H1 (cell line): ENCODE measurements at regions not wholly inside any gene's neighbourhood (a gene's known extent, or its start where the extent isn't known, plus 50 kb on each side); places are given as distances from the start of the nearest gene placed in this dataset.

Source experiments
- CTCF ChIA-PET: fragments of 300-600 bp; sonication (Branson Sonifier 250); formaldehyde crosslinking; loops from one replicate; lab custom pipeline; 2021; ENCODE audit not compliant: partially characterized antibody; lab: Charles Lee
- POLR2A ChIA-PET: fragments of 300-600 bp; sonication (Branson Sonifier 250); formaldehyde crosslinking; loops from one replicate; lab custom pipeline; 2021; ENCODE audit warnings: inconsistent platforms; ENCODE audit not compliant: partially characterized antibody; lab: Charles Lee
- DNase-seq, 2 experiments: peaks; one replicate each; pipeline versions ENCODE4 v3.0.0 to v3.0.0-alpha.2; 2010 to 2022; ENCODE audit warnings: low spot score in 2 of 2, low read depth in 1 of 2, mixed read lengths in 1 of 2
- FAIRE-seq: peaks from 2 replicates; lab custom pipeline; 2011; peaks lifted over from hg19 to GRCh38; lab: Jason Lieb, UNC
- H2AFZ ChIP-seq: 2 replicates; pipeline ENCODE4 v1.8.1; 2012; ENCODE audit warnings: low read length, inconsistent platforms
- H2AK5ac ChIP-seq: 2 replicates; pipeline ENCODE4 v1.6.1; 2013; ENCODE audit warnings: low read depth, low read length
- H2BK120ac ChIP-seq: replicated peaks from 2 replicates; pipeline ENCODE3; 2013; ENCODE audit warnings: low read depth, low read length, inconsistent platforms
- H2BK12ac ChIP-seq: 2 replicates; pipeline ENCODE4 v1.6.1; 2013; ENCODE audit warnings: low read depth, low read length
- H2BK15ac ChIP-seq: 2 replicates; pipeline ENCODE4 v1.6.1; 2013; ENCODE audit warnings: low read length
- H2BK20ac ChIP-seq: 2 replicates; pipeline ENCODE4 v1.6.1; 2013; ENCODE audit warnings: low read length
- H2BK5ac ChIP-seq: 2 replicates; pipeline ENCODE4 v1.6.1; 2013; ENCODE audit warnings: low read depth, low read length
- H3K14ac ChIP-seq: 2 replicates; pipeline ENCODE4 v1.6.1; 2013; ENCODE audit warnings: inconsistent platforms; ENCODE audit not compliant: insufficient read length
- H3K18ac ChIP-seq: 2 replicates; pipeline ENCODE4 v1.6.1; 2013; ENCODE audit warnings: low read length; ENCODE audit errors: extremely low read depth
- H3K23ac ChIP-seq: 2 replicates; pipeline ENCODE4 v1.6.1; 2013; ENCODE audit warnings: inconsistent platforms; ENCODE audit not compliant: insufficient read length
- H3K23me2 ChIP-seq: 2 replicates; pipeline ENCODE4 v1.6.1; 2013; ENCODE audit warnings: low read depth, low read length
- H3K27ac ChIP-seq: 2 replicates; pipeline ENCODE4 v1.6.1; 2011; ENCODE audit warnings: low read depth, low read length, inconsistent platforms
- H3K27me3 ChIP-seq, 4 experiments: replicated peaks in 1 of 4; 1 replicate in 1 of 4; 2 replicates in 3 of 4; pipeline versions ENCODE4 v1.6.1 to v1.8.1; 2011 to 2013; ENCODE audit warnings: low read length in 3 of 4, mild to moderate bottlenecking in 3 of 4, inconsistent platforms in 2 of 4, mixed read lengths in 2 of 4, moderate library complexity in 1 of 4; ENCODE audit not compliant: control insufficient read depth in 3 of 4, insufficient read depth in 3 of 4; ENCODE audit errors: extremely low read depth in 1 of 4
- H3K36me3 ChIP-seq, 4 experiments: 2 replicates each; pipeline versions ENCODE4 v1.6.1 to v1.8.1; 2011 to 2013; ENCODE audit warnings: mild to moderate bottlenecking in 4 of 4, low read length in 3 of 4, moderate library complexity in 2 of 4, control low read depth in 1 of 4, inconsistent platforms in 1 of 4; ENCODE audit not compliant: insufficient read depth in 4 of 4, control insufficient read depth in 2 of 4
- H3K4ac ChIP-seq: replicated peaks from 2 replicates; pipeline ENCODE3; 2013; ENCODE audit warnings: low read length, low read depth, mixed read lengths, inconsistent platforms; ENCODE audit not compliant: insufficient read length
- H3K4me1 ChIP-seq, 4 experiments: replicated peaks in 1 of 4; 1 replicate in 1 of 4; 2 replicates in 3 of 4; pipeline versions ENCODE4 v1.6.1 to v1.8.1; 2011 to 2013; ENCODE audit warnings: low read length in 3 of 4, inconsistent platforms in 2 of 4, mixed read lengths in 1 of 4; ENCODE audit not compliant: insufficient read depth in 4 of 4, control insufficient read depth in 3 of 4
- H3K4me2 ChIP-seq, 2 experiments: 2 replicates each; pipeline versions ENCODE4 v1.6.1 to v1.8.1; 2011 to 2013; ENCODE audit warnings: low read depth in 2 of 2, low read length in 2 of 2, control low read depth in 1 of 2, inconsistent platforms in 1 of 2, mild to moderate bottlenecking in 1 of 2; ENCODE audit not compliant: insufficient read depth in 1 of 2
- H3K4me3 ChIP-seq, 4 experiments: fragments of 200-600, 300-600 bp in 1 of 4; sonication (generic), shearing (Covaris generic), sonication (Bioruptor Twin) in 1 of 4; 2 replicates each; pipeline versions ENCODE4 v1.5.1 to v1.8.1; 2011 to 2016; ENCODE audit warnings: low read length in 4 of 4, low read depth in 3 of 4, control low read depth in 2 of 4, inconsistent platforms in 2 of 4, mild to moderate bottlenecking in 2 of 4, mixed read lengths in 1 of 4, moderate library complexity in 1 of 4; ENCODE audit not compliant: insufficient read depth in 2 of 4; ENCODE audit errors: extremely low read depth in 1 of 4
- H3K56ac ChIP-seq: replicated peaks from 2 replicates; pipeline ENCODE3; 2013; ENCODE audit warnings: low read depth, mild to moderate bottlenecking, mixed read lengths, low read length, inconsistent platforms; ENCODE audit not compliant: insufficient read length
- H3K79me1 ChIP-seq: 2 replicates; pipeline ENCODE4 v1.6.1; 2013; ENCODE audit warnings: low read depth, low read length, control low read depth
- H3K79me2 ChIP-seq, 2 experiments: 2 replicates each; pipeline versions ENCODE4 v1.6.1 to v1.8.1; 2012 to 2013; ENCODE audit warnings: low read length in 2 of 2, mild to moderate bottlenecking in 2 of 2, inconsistent platforms in 1 of 2; ENCODE audit not compliant: insufficient read depth in 2 of 2, control insufficient read depth in 1 of 2
- H3K9ac ChIP-seq, 4 experiments: replicated peaks in 1 of 4; 1 replicate in 1 of 4; 2 replicates in 3 of 4; pipeline versions ENCODE4 v1.6.1 to v1.8.1; 2011 to 2013; ENCODE audit warnings: low read depth in 3 of 4, low read length in 3 of 4, control low read depth in 2 of 4, mild to moderate bottlenecking in 2 of 4, moderate library complexity in 2 of 4, inconsistent platforms in 1 of 4; ENCODE audit errors: extremely low read depth in 1 of 4
- H3K9me3 ChIP-seq, 2 experiments: 2 replicates each; pipeline versions ENCODE4 v1.6.1 to v1.8.1; 2012 to 2013; ENCODE audit warnings: mild to moderate bottlenecking in 2 of 2, moderate library complexity in 2 of 2, control low read depth in 1 of 2, inconsistent platforms in 1 of 2, low read depth in 1 of 2, low read length in 1 of 2, mixed read lengths in 1 of 2; ENCODE audit not compliant: insufficient read depth in 2 of 2
- H4K20me1 ChIP-seq, 2 experiments: replicated peaks in 1 of 2; 2 replicates each; pipeline versions ENCODE3 to v1.8.1; 2011 to 2013; ENCODE audit warnings: inconsistent platforms in 2 of 2, low read length in 2 of 2, mild to moderate bottlenecking in 1 of 2; ENCODE audit not compliant: insufficient read depth in 2 of 2, control insufficient read depth in 1 of 2
- H4K5ac ChIP-seq: 2 replicates; pipeline ENCODE4 v1.6.1; 2013; ENCODE audit warnings: low read length, low read depth, mixed read lengths, inconsistent platforms; ENCODE audit not compliant: insufficient read length
- H4K8ac ChIP-seq: 2 replicates; pipeline ENCODE4 v1.8.0; 2013; ENCODE audit warnings: mild to moderate bottlenecking, moderate library complexity, low read length, inconsistent platforms; ENCODE audit not compliant: insufficient read depth; ENCODE audit errors: extremely low read depth
- H4K91ac ChIP-seq: replicated peaks from 2 replicates; pipeline ENCODE3; 2013; ENCODE audit warnings: low read length, mixed read lengths, inconsistent platforms; ENCODE audit not compliant: insufficient read length
- ASH2L ChIP-seq: fragments of 200-600, 300-600 bp; sonication (generic); IDR thresholded peaks from one replicate; pipeline ENCODE4 v1.7.1; 2017; ENCODE audit warnings: low read length
- CEBPB ChIP-seq: IDR thresholded peaks from 2 replicates; pipeline ENCODE4 v1.6.1; 2012; ENCODE audit warnings: low read depth, low read length
- CTCF ChIP-seq, 3 experiments: IDR thresholded peaks; 1 replicate in 2 of 3; 2 replicates in 1 of 3; pipeline versions ENCODE4 v1.5.1 to v1.6.1; 2011; ENCODE audit warnings: low read length in 3 of 3, mild to moderate bottlenecking in 3 of 3, inconsistent platforms in 2 of 3, low read depth in 1 of 3, moderate library complexity in 1 of 3; ENCODE audit not compliant: insufficient read depth in 1 of 3; ENCODE audit errors: control extremely low read depth in 1 of 3
- E2F6 ChIP-seq: IDR thresholded peaks from 2 replicates; pipeline ENCODE4 v1.6.1; 2012; ENCODE audit warnings: inconsistent platforms
- HDAC6 ChIP-seq: IDR thresholded peaks from one replicate; pipeline ENCODE4 v1.7.1; 2012; ENCODE audit warnings: low read depth, mild to moderate bottlenecking, inconsistent platforms, low read length, moderate library complexity
- MAFK ChIP-seq: IDR thresholded peaks from 2 replicates; pipeline ENCODE4 v1.6.1; 2012; ENCODE audit warnings: low read depth, mild to moderate bottlenecking, improper control_type of control experiment, low read length
- SP4 ChIP-seq: IDR thresholded peaks from 2 replicates; pipeline ENCODE4 v1.6.1; 2012; ENCODE audit warnings: low read length, inconsistent platforms
- TBP ChIP-seq: IDR thresholded peaks from 2 replicates; pipeline ENCODE4 v1.6.1; 2011; ENCODE audit warnings: low read depth, low read length, improper control_type of control experiment
- YY1 ChIP-seq: IDR thresholded peaks from 2 replicates; pipeline ENCODE4 v1.6.1; 2011; ENCODE audit warnings: low read depth, mild to moderate bottlenecking, low read length
- WGBS, 2 experiments: shearing (Covaris generic) in 1 of 2; methylation state at CpG; one replicate each; pipeline versions ENCODE4 v1.1.6 to v1.1.7; 2013 to 2015; ENCODE audit warnings: low lambda C conversion rate in 2 of 2, mixed read lengths in 2 of 2, inconsistent platforms in 1 of 2, low coverage in 1 of 2, missing lambda C conversion rate in 1 of 2; ENCODE audit not compliant: insufficient replicate concordance in 2 of 2, insufficient coverage in 1 of 2, insufficient read length in 1 of 2; ENCODE audit errors: extremely low coverage in 1 of 2, missing lambda C conversion rate in 1 of 2; 5-methylcytosine and 5-hydroxymethylcytosine counted together

- no peaks in the 10 kb centered on the region for H4K20me1 ChIP-seq
- H3K4me1 ChIP-seq, result peaks cover 0 to 9% (median 3%) of the 10 kb centered on the region in 4 experiments; a peak in 4 of 7 replicates
- H4K5ac ChIP-seq, result no peak overlapping the region
- H3K9ac ChIP-seq, result no peak overlapping the region
- no peak overlapping the region for H4K91ac ChIP-seq
- H3K27me3 ChIP-seq, result no peaks in the 10 kb centered on the region
- H2AFZ ChIP-seq, result 0 out of 2 replicates have a peak overlapping the region, but pooled peaks have one; percentile 16
- H3K14ac ChIP-seq, result no peak overlapping the region
- no peaks in the 10 kb centered on the region for H3K36me3 ChIP-seq
- H3K56ac ChIP-seq, result no peak overlapping the region
- H2BK15ac ChIP-seq, result no peak overlapping the region
- no peak overlapping the region for H3K27ac ChIP-seq
- WGBS, 2 experiments, result 73% methylated on average over 5 of the region's 5 CpGs; no CpG with 5 or more reads in 1 of the 2 experiments
- H3K18ac ChIP-seq, result peak overlapping the region; percentile 17; the same call in 1 of the 2 replicates
- H2BK5ac ChIP-seq, result no peak overlapping the region
- no peak overlapping the region for H2BK120ac ChIP-seq
- CTCF ChIA-PET, result interaction anchor here (0.8 to 5.6 kb wide), 8 partner anchors 10 to 148 kb away, joined by 3 to 33 read pairs (median 5); no protein-coding TSS in a partner anchor
- no peak overlapping the region for H2BK20ac ChIP-seq
- H3K79me1 ChIP-seq, result no peaks in the 10 kb centered on the region
- POLR2A ChIA-PET, result interaction anchor here (0.7 to 0.8 kb wide), 2 partner anchors 18 to 26 kb away, joined by 3 read pairs; no protein-coding TSS in a partner anchor
- H4K8ac ChIP-seq, result no peak overlapping the region
- H3K4me2 ChIP-seq, result no peak overlapping the region
- no peaks in the 10 kb centered on the region for H3K79me2 ChIP-seq
- peaks cover 0 to 3% of the 10 kb centered on the region in 2 experiments; a peak in 1 of 4 replicates for H3K9me3 ChIP-seq
- no peak overlapping the region for H3K4me3 ChIP-seq
- H2AK5ac ChIP-seq, result no peak overlapping the region
- no peaks in the 10 kb centered on the region for H3K23me2 ChIP-seq
- no peak overlapping the region for H2BK12ac ChIP-seq
- no peak overlapping the region for H3K4ac ChIP-seq
- H3K23ac ChIP-seq, result no peak overlapping the region
- DNase-seq (no peak), FAIRE-seq (peak; percentile 88)
- TF ChIP-seq HDAC6 (no peak), CTCF (IDR thresholded peaks at IDR 0.05; ENCODE audit: control extremely low read depth in 1 of 3, insufficient read depth in 1 of 3, low read depth in 1 of 3, low read length in 3 of 3) (peak in 2 of 3 experiments; percentile 54 to 80; a peak in 3 of 4 replicates), E2F6 (no peak), YY1 (peak; percentile 50; the same call in 1 of the 2 replicates), CEBPB (peak; percentile 35; the same call in 1 of the 2 replicates), SP4 (no peak), ASH2L (no peak), MAFK (peak; percentile 88), TBP (0 out of 2 replicates have a peak, but pooled peaks have one; percentile 19)
These were observed 108.2 kb downstream of the SLC36A4 start for GRCh38 chr11:93089474-93090102.
